ENCODE measurements at regions not wholly inside any gene's neighbourhood (a gene's known extent, or its start where the extent isn't known, plus 50 kb on each side); places are given as distances from the start of the nearest gene placed in this dataset.

DNA sequence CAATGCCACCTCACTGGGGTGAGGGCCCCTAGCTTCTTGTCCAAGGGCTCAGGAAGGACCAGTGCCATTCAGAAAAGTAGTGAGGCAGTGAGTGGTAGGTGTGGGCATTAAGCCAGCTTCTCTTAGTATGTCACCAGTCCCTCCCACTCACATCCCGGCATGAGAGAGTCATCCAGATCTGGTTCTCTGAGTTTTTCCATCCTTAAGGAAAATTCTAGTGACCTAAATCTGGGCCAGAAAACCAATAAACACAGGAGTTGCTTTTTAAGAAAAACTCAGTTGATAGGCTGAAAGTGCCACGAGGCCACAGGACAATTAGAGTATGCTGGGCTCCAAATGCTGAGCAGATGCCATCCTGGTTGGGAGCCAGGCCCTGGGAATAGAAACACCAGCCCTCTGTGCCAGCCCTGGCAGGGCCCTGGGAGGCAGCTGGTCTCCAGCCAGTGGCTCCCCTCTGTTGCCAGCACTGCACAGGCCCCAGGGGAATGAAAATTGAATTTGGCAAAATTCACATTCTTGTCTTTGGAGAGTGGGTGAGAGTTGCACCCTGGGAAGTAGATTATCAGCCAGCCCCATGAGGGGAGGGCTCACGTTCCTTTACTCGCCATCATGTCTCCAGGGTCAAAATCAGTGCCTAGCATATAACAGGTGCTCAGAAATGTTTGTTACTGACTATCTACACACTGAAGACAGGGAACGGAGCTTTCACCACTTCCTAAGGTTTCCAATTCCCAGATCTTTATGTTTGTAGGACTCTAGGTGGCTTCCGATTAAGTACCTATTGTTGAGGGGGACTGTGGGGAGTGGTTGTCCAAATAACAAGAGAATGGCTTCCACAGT lies 52.8 kb downstream of the FAM43A start:
- no peak for DNase-seq

- no peak for DNase-seq
These were observed 54.0 kb downstream of the FAM43A start for GRCh38 chr3:194739498-194740284.

DNA sequence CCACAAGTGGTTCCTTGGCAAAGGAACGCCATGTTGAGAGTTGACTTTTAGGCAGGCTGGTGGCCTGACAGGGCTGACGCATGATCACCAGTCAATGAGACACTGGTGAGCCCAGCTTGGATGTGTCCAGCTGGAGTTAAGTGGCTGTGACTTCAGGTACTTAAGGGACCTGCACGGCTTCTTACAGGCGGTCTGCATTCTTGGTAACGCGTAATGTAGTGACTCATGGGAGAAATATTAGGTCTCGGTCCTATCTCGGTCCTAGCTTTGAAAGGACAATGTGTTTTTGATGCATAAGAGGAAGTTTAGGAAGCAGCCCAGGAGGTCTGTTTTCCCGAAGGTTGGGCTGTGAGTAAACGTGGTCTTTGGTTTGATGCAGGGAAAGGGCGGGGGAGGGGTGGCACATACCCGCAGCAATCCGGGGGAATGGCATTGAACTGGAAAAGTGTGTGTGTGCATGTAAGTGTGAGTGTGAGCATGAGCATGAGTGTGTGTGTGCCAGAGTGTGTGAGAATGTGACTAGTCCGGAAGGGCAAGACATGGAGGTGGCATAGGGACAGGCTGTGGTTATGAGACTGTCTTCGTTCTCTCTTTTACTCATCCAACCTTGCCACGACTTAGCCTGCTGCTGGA lies 55.3 kb downstream of the FAM43A start:
- no peak for DNase-seq

DNA sequence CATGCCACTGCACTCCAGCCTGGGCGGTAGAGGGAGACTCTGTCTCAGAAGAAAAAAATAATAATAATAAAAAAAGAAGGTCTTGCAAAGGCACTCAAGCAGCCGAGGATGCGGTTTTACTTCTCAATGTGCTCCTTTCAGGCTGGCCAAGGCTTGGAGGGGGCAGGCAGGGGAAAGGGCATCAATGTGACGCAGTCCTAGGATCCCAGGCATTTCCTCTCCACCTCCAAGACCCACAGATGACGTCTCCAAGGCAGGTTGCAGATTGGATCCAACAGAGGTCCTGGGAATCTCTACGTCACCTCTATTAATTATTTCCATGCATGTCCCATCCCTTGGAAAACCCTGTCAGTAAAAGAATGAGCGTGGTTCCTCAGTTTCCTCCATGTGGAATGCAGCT lies 56.2 kb downstream of the FAM43A start:
- no peak for DNase-seq

GRCh38 chr3:194744826-194745225 lies 59.1 kb downstream of the FAM43A start:
- DNase-seq = no peak

GRCh38 chr3:194745422-194746184 lies 59.9 kb downstream of the FAM43A start:
- no peak for DNase-seq

GRCh38 chr3:194748225-194748624 lies 62.5 kb downstream of the FAM43A start:
- DNase-seq = no peak

DNA sequence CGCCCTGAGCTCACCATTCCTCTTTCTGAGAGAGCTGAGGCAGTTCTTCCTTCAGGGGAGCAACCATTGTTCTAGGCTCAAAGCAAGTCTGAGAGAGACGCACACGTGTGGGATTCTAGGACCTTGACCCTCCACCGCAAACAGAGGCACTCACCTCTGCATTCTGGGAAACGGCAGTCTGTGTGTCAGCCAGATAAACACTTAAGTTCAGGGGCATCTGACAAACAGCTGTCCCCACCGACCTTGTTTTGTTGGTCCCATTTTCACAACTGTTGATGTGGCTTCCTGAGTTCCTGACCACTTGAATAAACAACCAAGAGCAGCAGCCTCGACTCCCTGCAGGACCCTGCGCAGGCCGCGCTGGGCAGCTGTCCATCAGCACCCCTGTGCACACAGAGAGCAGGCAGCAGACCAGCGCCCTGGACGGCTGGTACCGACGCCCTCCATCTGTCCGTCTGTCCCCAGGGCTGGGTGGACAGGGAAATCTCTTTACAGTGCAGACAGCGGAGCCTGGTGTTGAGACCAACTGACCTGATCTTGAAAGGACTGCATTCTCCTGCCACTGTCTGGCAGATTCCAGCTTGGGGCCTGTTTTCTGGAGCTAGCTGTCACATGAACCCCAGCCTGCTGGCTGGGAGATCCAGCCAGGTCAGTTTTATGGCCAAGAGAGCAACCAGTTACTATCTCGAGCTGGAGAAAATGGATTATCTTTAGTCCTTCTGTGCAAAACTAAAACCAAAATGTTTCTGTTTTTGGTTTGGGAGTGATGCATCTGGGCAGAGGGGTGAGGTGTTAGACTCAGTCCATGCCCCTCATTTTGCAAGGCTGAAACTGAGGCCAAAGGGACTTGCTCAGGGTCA lies 64.2 kb downstream of the FAM43A start:
- no peak for DNase-seq

GRCh38 chr3:194750491-194750828 lies 64.8 kb downstream of the FAM43A start:
- no peak for DNase-seq

GRCh38 chr3:194755671-194756459 lies 70.2 kb downstream of the FAM43A start:
- DNase-seq = no peak

DNA sequence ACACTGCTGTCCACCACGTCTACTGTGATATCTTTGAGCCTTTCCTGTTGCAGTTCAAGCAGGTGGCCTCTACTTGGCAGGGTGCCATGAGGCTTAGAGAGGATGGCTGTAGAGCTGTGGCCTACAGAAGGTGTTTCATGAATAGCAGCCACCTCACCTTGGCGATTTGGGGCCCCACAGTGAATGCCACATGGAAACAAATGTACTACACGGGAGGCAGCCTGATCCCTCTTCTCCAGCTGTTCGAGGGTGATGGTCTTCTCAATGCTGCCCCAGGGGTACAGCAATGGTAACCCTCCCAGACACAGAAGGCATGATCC lies 70.7 kb downstream of the FAM43A start:
- DNase-seq = no peak

DNA sequence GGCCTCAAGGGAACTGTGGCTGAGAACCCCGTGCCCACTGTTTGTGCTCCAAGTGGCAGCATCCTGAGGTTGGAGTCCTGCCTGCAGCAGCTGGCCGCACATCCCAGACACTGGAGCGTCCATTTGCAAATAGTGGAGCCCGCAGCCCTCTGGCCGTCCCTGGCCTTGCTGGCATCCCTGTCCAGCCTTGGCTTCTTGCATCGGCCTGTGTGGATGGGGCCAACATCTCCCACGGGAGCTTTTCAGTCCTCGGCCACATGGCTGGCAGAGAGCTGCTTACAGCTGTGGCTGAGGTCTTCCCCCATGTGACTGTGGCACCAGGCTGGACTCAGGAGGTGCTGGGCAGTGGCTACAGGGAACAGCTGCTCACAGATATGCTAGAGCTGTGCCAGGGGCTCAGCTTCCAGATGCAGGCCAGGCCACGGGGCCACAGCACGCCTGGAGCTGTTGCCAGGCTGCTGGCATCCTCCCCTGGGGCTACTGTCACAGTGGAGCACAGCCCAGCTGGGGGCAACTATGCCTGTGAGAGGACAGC lies 71.2 kb downstream of the FAM43A start:
- DNase-seq = peak; percentile 35

- peak; percentile 27 for DNase-seq
These were observed 72.0 kb downstream of the FAM43A start for GRCh38 chr3:194757647-194758061.

- DNase-seq = no peak
These were observed 73.0 kb downstream of the FAM43A start for GRCh38 chr3:194758716-194759115.

- no peak for DNase-seq
These were observed 74.9 kb downstream of the FAM43A start for GRCh38 chr3:194760494-194761137.

GRCh38 chr3:194761384-194761783 lies 75.7 kb downstream of the FAM43A start:
- DNase-seq = peak; percentile 73

GRCh38 chr3:194766845-194767244 lies 81.2 kb downstream of the FAM43A start:
- DNase-seq = no peak

GRCh38 chr3:194767446-194768207 lies 81.9 kb downstream of the FAM43A start:
- no peak for DNase-seq

DNA sequence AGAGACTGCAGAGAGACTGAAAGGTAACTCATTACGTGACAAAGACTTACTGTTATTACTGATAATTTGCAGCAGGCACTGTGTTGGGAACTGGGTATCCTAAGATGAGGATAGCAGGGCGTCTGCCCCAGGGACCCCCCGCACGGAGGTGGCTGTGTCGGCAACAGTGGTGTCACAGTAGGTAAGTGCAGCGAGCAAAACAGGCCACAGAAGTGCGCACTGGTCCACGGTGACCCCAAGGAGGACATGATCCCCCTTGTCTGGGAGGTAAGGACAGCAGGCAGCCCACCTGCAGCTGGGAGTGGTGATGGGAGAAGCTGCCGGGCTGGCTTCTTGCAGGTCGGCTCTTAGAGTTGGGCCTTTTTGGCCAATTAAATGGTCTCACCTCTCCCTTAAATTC lies 82.9 kb downstream of the FAM43A start:
- DNase-seq = no peak

Measured in NCI-H1436 (cell line).